ENCODE measurements at regions not wholly inside any gene's neighbourhood (a gene's known extent, or its start where the extent isn't known, plus 50 kb on each side); places are given as distances from the start of the nearest gene placed in this dataset.

GRCh38 chr6:128605961-128606360 lies 85.6 kb upstream of the PTPRK start:
- no peak for TF ChIP-seq CTCF (conservative IDR thresholded peaks at IDR 0.05)
- no peak for TF ChIP-seq ZFX (IDR thresholded peaks at IDR 0.05)
